HepG2 (cell line): ENCODE measurements at regions not wholly inside any gene's neighbourhood (a gene's known extent, or its start where the extent isn't known, plus 50 kb on each side); places are given as distances from the start of the nearest gene placed in this dataset.

ENCODE experiments used
- ATF3 ChIP-seq: sonication (generic); formaldehyde crosslinking; IDR thresholded peaks from 2 replicates; pipeline ENCODE4 v1.4.0; 2020; ENCODE audit warnings: missing genetic modification reagents
- BCL6 ChIP-seq: IDR thresholded peaks from 2 replicates; pipeline ENCODE4 v1.6.1; 2016; ENCODE audit warnings: missing genetic modification reagents, missing compliant biosample characterization
- BRD4 ChIP-seq: sonication (generic); formaldehyde crosslinking; IDR thresholded peaks from 2 replicates; pipeline ENCODE4 v1.4.0; 2020; ENCODE audit warnings: missing genetic modification reagents
- CHD4 ChIP-seq: fragments of 200-600 bp; sonication (generic); IDR thresholded peaks from 2 replicates; pipeline ENCODE4 v1.7.0; 2017; ENCODE audit warnings: mild to moderate bottlenecking, low read length, borderline replicate concordance
- CREBL2 ChIP-seq: sonication (generic); formaldehyde crosslinking; IDR thresholded peaks from 2 replicates; pipeline ENCODE4 v1.8.1; 2023; ENCODE audit warnings: missing genetic modification reagents, mild to moderate bottlenecking, borderline replicate concordance
- DRAP1 ChIP-seq: IDR thresholded peaks from 2 replicates; pipeline ENCODE4 v1.6.1; 2016; ENCODE audit warnings: missing genetic modification reagents, missing compliant biosample characterization
- FOXK1 ChIP-seq: sonication (generic); formaldehyde crosslinking; IDR thresholded peaks from 2 replicates; pipeline ENCODE4 v1.4.0; 2020; ENCODE audit warnings: low read depth, missing genetic modification reagents, borderline replicate concordance
- FOXP1 ChIP-seq, 2 experiments: fragments of 450-650 bp in 1 of 2; IDR thresholded peaks; 2 replicates each; pipeline ENCODE4 v1.6.1; 2017 to 2018; ENCODE audit warnings: antibody characterized with exemption in 1 of 2
- KLF13 ChIP-seq: sonication (generic); formaldehyde crosslinking; IDR thresholded peaks from 2 replicates; pipeline ENCODE4 v1.4.0; 2020; ENCODE audit warnings: mild to moderate bottlenecking, missing genetic modification reagents
- MXD3 ChIP-seq: IDR thresholded peaks from 2 replicates; pipeline ENCODE4 v1.6.1; 2016; ENCODE audit warnings: mild to moderate bottlenecking, missing biosample characterization, missing genetic modification reagents
- NCOR1 ChIP-seq: fragments of 200-600 bp; sonication (generic); IDR thresholded peaks from 2 replicates; pipeline ENCODE4 v1.7.0; 2017; ENCODE audit warnings: antibody characterized with exemption, low read length, borderline replicate concordance
- NR2F6 ChIP-seq, 2 experiments: IDR thresholded peaks; 2 replicates each; pipeline ENCODE4 v1.6.1; 2016; ENCODE audit warnings: antibody characterized with exemption in 1 of 2, mild to moderate bottlenecking in 1 of 2
- POLR2G ChIP-seq: fragments of 200-400 bp; formaldehyde crosslinking; IDR thresholded peaks from 2 replicates; pipeline ENCODE4 v1.6.1; 2018; ENCODE audit warnings: mild to moderate bottlenecking, low read depth, low read length, moderate library complexity
- RBFOX2 ChIP-seq: fragments of 200-400 bp; formaldehyde crosslinking; IDR thresholded peaks from 2 replicates; pipeline ENCODE4 v1.6.1; 2017; ENCODE audit warnings: low read depth, mild to moderate bottlenecking, low read length
- SOX13 ChIP-seq, 3 experiments: fragments of 450-650 bp in 1 of 3; sonication (generic) in 1 of 3; formaldehyde crosslinking in 1 of 3; IDR thresholded peaks in 2 of 3; conservative IDR thresholded peaks in 1 of 3; 2 replicates each; pipeline versions ENCODE4 v1.5.0 to v1.6.1; 2016 to 2020; ENCODE audit warnings: antibody characterized with exemption in 1 of 3, mild to moderate bottlenecking in 1 of 3, missing compliant biosample characterization in 1 of 3, missing genetic modification reagents in 1 of 3, moderate library complexity in 1 of 3
- ZFP82 ChIP-seq: sonication (generic); formaldehyde crosslinking; IDR thresholded peaks from 2 replicates; pipeline ENCODE4 v1.5.1; 2020; ENCODE audit warnings: mild to moderate bottlenecking, missing genetic modification reagents, borderline replicate concordance
- ZMYM3 ChIP-seq: sonication (generic); formaldehyde crosslinking; IDR thresholded peaks from 2 replicates; pipeline ENCODE4 v1.5.1; 2020; ENCODE audit warnings: mild to moderate bottlenecking, missing genetic modification reagents
- ZNF18 ChIP-seq: sonication (generic); formaldehyde crosslinking; IDR thresholded peaks from 2 replicates; pipeline ENCODE4 v1.8.0; 2022; ENCODE audit warnings: mild to moderate bottlenecking, missing genetic modification reagents; ENCODE audit not compliant: insufficient replicate concordance
- ZNF362 ChIP-seq: sonication (generic); formaldehyde crosslinking; IDR thresholded peaks from 2 replicates; pipeline ENCODE4 v1.4.0; 2020; ENCODE audit warnings: missing genetic modification reagents, mild to moderate bottlenecking, borderline replicate concordance
- ZNF543 ChIP-seq: sonication (generic); formaldehyde crosslinking; IDR thresholded peaks from 2 replicates; pipeline ENCODE4 v1.4.0; 2020; ENCODE audit warnings: mild to moderate bottlenecking, missing genetic modification reagents
- ZNF7 ChIP-seq: IDR thresholded peaks from 2 replicates; pipeline ENCODE4 v1.6.1; 2016; ENCODE audit warnings: missing biosample characterization, missing genetic modification reagents
- ZNF850 ChIP-seq: sonication (generic); formaldehyde crosslinking; conservative IDR thresholded peaks from 2 replicates; pipeline ENCODE4 v1.9.0; 2021; ENCODE audit warnings: mild to moderate bottlenecking, missing genetic modification reagents
- TF ChIP-seq, protein P1 (sequence below): sonication (generic); formaldehyde crosslinking; IDR thresholded peaks from 2 replicates; pipeline ENCODE4 v1.4.0; 2020; ENCODE audit warnings: mild to moderate bottlenecking, missing genetic modification reagents

GRCh38 chr14:54108481-54109471, 152.2 kb upstream of the BMP4 start (continued):
- TF ChIP-seq BRD4, result 0 out of 2 replicates have a peak, but pooled peaks have one; percentile 44
- peak; percentile 53; the same call in 1 of the 2 replicates for TF ChIP-seq DRAP1
- TF ChIP-seq ZNF362 (CRISPR knock-in tag), result no peak
- peak; percentile 69 for TF ChIP-seq BCL6 (CRISPR knock-in tag)
- TF ChIP-seq ZNF850 (CRISPR knock-in tag), result no peak
- peak; percentile 49; the same call in 1 of the 2 replicates for TF ChIP-seq POLR2G
- peak; percentile 43; the same call in 1 of the 2 replicates for TF ChIP-seq ZNF543 (CRISPR knock-in tag)
- TF ChIP-seq ZNF7 (CRISPR knock-in tag), result peak; percentile 97
- TF ChIP-seq NR2F6 (IDR thresholded peaks at IDR 0.05), result peak; percentile 42; the same call in 1 of the 2 replicates
- peak; percentile 60 for TF ChIP-seq NR2F6 (CRISPR knock-in tag; IDR thresholded peaks at IDR 0.05)
- no peak for TF ChIP-seq ZNF18 (CRISPR knock-in tag)
- peak; percentile 68; the same call in 1 of the 2 replicates for TF ChIP-seq CHD4
- peak; percentile 33; the same call in 1 of the 2 replicates for TF ChIP-seq SOX13 (IDR thresholded peaks at IDR 0.05)
- TF ChIP-seq SOX13 (CRISPR knock-in tag; conservative IDR thresholded peaks at IDR 0.05 in 1 of 2, IDR thresholded peaks at IDR 0.05 in 1 of 2), result peak in 1 of 2 experiments; percentile 86; a peak in 2 of 4 replicates
- TF ChIP-seq KLF13 (CRISPR knock-in tag), result no peak
- TF ChIP-seq RBFOX2, result peak; percentile 56
- TF ChIP-seq FOXP1 (IDR thresholded peaks at IDR 0.05), result peak; percentile 24; the same call in 1 of the 2 replicates
- peak; percentile 77 for TF ChIP-seq FOXP1 (CRISPR knock-in tag; IDR thresholded peaks at IDR 0.05)
- TF ChIP-seq, protein P1, sequence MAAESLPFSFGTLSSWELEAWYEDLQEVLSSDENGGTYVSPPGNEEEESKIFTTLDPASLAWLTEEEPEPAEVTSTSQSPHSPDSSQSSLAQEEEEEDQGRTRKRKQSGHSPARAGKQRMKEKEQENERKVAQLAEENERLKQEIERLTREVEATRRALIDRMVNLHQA (CRISPR knock-in tag), result no peak
- 0 out of 2 replicates have a peak, but pooled peaks have one; percentile 40 for TF ChIP-seq ATF3 (CRISPR knock-in tag)
- TF ChIP-seq NCOR1, result peak; percentile 62; the same call in 1 of the 2 replicates
- no peak for TF ChIP-seq ZFP82 (CRISPR knock-in tag)
- peak; percentile 30; the same call in 1 of the 2 replicates for TF ChIP-seq ZMYM3 (CRISPR knock-in tag)
- TF ChIP-seq FOXK1 (CRISPR knock-in tag), result peak; percentile 44; the same call in 1 of the 2 replicates
- no peak for TF ChIP-seq CREBL2
- no peak for TF ChIP-seq MXD3
